Renal cortex interstitium (tissue), 11 donors: ENCODE measurements at regions not wholly inside any gene's neighbourhood (a gene's known extent, or its start where the extent isn't known, plus 50 kb on each side); places are given as distances from the start of the nearest gene placed in this dataset.

Source experiments
- DNase-seq, 11 donors: peaks; one replicate each; pipeline ENCODE4 v3.0.0-alpha.2; 2013; ENCODE audit warnings: low read depth in 9 of 11, low spot score in 4 of 11; ENCODE audit errors: extremely low read depth in 1 of 11

DNA sequence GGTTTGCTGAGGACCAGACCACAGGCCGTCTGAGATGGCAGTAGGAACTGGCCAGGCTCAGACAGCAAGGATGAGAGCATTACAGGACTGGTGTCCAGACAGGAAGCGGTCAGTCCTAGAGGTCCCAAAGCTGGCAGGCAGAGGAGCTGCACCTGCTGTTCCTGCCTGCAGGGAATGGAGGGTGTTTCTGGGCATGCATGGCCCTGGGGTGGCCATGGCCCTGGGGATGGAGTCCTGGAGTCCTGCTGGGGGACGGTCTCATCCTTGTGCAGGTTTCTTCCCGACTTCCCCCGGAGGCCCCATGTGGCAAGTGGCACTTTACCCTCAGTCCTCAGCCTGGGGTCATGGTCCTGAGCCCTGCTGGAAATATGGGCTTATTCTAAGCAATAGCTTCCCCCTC is 274.9 kb upstream of the ADARB2 start:
- no peak for DNase-seq

GRCh38 chr10:2011106-2011716 is 273.9 kb upstream of the ADARB2 start:
- DNase-seq: peak in 7 of 11 donors; percentile 4 to 21 (median 8)

GRCh38 chr10:2005546-2005945 is 268.2 kb upstream of the ADARB2 start:
- DNase-seq: no peak

- DNase-seq: no peak
Observed at GRCh38 chr10:1992930-1993329, 255.6 kb upstream of the ADARB2 start.

DNA sequence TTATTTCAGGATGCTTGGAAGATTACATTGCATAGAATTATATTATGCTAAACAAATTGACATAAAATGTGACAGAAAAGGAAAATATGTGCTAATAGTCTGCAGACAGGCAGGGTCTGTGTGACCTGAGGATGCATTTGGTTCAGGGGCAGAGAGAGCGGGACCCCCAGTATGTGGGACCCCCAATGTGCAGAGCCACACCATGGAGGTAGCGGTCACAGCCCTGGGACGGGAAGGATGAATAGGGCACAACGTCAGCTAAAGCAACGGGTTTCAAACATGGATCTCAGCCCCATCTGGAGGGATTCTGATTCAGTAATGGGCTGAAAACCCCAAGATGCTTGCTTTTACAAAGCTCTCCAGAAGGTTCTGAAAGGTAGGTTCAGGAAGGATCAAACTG is 251.8 kb upstream of the ADARB2 start:
- DNase-seq: no peak

- DNase-seq: no peak
Observed at GRCh38 chr10:1981976-1982375, 244.7 kb upstream of the ADARB2 start.

- no peak for DNase-seq
Observed at GRCh38 chr10:1980459-1980858, 243.1 kb upstream of the ADARB2 start.

GRCh38 chr10:1978584-1978983 is 241.3 kb upstream of the ADARB2 start:
- no peak for DNase-seq

DNA sequence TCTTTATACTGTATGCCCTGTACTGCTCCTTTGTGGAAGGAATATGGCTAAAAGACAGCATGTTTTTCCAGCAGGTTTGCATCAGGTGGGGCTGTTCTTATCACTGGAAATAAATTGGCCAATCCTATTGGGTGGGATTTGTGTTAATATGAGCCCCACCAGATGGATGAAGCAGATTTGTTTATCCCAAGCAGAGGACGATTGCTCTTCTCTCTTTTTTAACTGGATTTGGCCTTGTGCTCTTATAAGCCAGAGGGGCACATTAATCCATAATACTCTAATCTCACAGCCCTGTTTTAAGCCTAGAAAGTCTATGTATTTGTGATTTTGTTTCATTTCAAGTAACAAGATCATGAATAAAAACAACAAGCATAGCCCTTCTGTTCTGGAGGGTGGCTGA is 240.1 kb upstream of the ADARB2 start:
- DNase-seq: no peak

- no peak for DNase-seq
Observed at GRCh38 chr10:1972406-1972805, 235.1 kb upstream of the ADARB2 start.

- peak in 2 of 11 donors; percentile 9 to 15 for DNase-seq
Observed at GRCh38 chr10:1968257-1969033, 231.1 kb upstream of the ADARB2 start.

DNA sequence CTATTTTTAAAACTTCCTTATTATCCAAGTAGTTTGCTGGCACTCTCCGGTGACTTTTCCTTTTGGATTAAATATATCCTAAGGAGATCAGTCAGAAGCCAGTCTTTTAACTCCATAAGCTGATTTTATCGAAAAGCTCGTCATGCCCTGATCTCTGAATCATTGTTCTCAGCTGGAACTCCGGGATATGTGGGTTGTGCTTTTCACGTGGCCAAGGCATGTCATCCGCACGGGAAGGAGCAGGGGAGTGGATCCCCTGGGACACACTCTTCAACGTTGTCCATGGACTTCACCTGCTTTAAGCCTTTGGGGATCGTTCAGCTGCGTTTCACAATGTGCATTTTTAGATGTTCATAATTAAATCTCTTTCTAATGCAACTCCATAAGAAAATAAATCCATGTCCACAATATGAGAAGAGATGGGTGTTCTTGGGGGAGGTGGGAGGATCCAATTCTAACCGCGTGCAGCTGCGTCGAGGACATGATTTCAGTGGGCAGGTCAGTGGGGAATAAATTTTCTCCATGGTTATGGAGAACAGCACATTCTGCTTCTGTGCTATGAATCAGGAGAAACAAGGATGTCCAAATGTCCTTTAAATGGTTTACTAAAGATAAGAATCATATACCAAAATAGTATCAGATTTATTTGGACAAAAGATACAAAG is 229.5 kb upstream of the ADARB2 start:
- DNase-seq: no peak

DNA sequence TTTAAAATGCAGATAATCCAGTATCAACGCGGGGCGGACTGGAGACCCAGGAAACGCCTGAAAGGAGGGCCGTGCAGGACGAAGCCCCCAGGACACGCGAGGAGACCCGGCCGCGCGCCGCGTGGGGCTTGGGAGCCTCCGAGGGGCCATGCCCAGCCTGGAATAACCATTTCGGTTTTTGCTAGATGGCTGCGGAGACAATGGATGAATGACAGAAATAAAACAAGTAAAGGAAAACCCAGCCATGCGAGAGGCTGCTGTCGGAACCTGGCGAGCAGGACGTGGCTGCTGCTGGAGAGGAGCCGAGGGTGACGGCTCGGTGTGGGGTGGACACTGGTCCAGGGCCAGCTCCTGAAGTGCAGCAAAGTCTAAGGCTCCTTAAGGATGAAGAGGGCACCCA is 227.2 kb upstream of the ADARB2 start:
- DNase-seq: no peak

GRCh38 chr10:1963341-1963740 is 226.0 kb upstream of the ADARB2 start:
- DNase-seq: no peak

DNA sequence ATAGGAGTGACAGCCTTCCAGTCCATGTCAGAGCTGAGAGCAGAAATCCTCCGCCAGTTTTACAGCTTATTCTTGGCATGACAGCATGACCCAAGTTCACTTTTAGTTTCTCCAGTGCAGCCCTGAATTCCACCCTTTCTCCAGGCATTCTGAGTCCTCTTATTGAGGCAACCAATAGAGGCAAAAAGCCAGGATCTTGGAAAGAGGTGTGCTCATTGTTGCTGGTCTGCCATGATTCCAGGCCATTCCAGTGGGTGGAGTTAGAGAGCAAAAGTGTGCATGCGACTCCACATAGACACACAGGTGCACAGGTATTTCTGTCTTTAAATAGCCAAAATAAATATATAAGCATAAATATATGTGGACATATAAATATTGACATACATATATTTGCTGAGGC is 224.7 kb upstream of the ADARB2 start:
- DNase-seq: no peak

DNA sequence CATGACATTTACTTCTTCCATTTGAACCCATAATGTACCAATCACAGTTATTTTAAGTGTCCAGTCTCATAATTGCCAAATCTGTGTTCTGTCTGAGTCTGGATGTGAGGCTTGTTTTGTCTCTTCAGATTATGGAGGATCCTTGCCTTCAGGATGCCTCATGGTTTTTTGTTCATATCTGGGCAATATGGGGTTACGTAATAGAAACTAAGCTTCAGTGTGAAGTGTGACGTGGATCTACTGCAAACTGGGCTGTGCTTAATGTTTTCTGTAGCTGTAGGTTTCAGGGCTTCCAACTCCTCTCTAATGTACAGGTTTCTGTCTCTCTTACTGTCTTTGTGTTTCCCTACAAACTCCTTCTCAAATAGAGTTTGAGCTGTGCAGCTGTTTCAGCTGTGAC is 223.7 kb upstream of the ADARB2 start:
- no peak for DNase-seq

DNA sequence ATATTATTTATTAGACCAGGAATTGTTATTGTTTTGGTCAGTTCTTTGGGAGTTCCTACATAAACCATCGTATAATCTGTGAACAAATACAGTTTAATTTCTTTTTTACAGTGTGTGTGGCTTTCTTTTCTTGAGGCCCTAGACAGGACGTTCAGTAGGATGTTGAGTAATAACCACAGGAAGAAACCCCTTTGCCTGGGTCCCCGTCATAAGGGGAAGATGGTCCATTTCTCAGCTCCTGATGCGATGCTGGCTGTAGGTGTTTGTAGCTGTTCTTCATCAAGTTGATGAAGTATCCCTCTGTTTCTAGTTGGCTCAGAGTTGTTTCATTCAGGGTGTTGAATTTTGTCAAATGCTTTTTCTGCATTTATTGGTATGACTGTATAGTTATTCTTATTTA is 219.7 kb upstream of the ADARB2 start:
- no peak for DNase-seq

- no peak for DNase-seq
Observed at GRCh38 chr10:1954300-1954699, 217.0 kb upstream of the ADARB2 start.

DNA sequence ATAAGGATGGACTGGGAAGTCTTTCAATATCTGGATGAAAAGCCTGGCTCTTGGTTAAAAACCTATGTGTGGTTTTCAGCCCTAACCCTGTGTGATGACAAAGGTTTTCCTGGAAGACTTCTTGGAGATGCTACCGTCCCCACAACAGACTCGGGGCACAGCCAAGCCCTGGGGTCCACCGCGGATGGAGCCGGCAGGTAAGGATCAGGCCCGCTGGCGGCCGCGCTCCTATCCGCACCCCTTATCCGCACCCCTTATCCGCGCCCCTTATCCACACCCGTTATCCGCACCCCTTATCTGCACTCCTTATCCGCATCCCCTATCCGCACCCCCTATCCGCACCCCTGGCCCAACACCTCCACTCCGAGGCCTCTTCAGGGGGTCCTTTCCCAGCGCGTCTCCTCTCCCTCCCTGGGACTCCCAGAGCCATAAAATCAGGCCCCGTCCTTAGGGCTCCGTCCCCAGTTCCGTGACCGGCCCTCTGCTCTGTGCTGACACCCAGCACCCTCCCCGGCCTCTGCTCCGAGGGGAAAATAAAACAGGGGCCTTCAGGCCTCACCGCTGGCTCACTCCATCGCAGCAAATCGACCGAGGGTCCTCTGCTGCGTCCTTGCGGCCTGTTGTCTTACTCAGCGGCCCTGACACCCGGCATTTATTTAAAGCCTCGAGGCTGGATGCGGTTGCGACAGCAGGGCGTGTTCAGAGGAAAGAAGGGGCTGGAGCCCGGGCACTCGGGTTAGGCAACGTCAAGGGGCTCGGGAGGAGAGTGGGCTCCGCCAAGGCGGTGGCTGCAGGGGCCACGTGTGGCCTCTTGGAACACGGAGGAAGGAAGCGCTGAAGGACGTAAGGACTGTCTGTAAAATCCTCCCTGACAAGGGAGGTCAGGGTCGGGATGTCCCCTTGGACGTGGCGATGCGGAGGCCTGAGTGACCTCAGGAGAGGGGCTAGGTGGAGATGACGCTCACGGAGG is 215.1 kb upstream of the ADARB2 start:
- no peak for DNase-seq
